Neural cell (in vitro differentiated cells): ENCODE measurements at regions not wholly inside any gene's neighbourhood (a gene's known extent, or its start where the extent isn't known, plus 50 kb on each side); places are given as distances from the start of the nearest gene placed in this dataset.

Source experiments
- H2AFZ ChIP-seq: fragments of 200-600, 300-800 bp; sonication (generic), shearing (Covaris generic); 2 replicates; pipeline ENCODE4 v1.6.0; 2014; ENCODE audit warnings: low read depth, mild to moderate bottlenecking, antibody characterized with exemption, low read length, moderate library complexity
- H3F3A ChIP-seq: fragments of 200-600 bp; shearing (Covaris generic); 2 replicates; pipeline ENCODE4 v1.6.1; 2016; ENCODE audit warnings: mild to moderate bottlenecking, moderate library complexity, mixed read lengths, antibody characterized with exemption, low read length; ENCODE audit not compliant: insufficient read depth, poor library complexity, severe bottlenecking
- H3K27ac ChIP-seq: fragments of 200-600, 300-800 bp; sonication (generic), shearing (Covaris generic); 2 replicates; pipeline ENCODE4 v1.5.1; 2014; ENCODE audit warnings: mild to moderate bottlenecking, low read length, moderate library complexity
- H3K27me3 ChIP-seq: fragments of 300-800, 200-600 bp; sonication (generic), shearing (Covaris generic); 2 replicates; pipeline ENCODE4 v1.6.0; 2014; ENCODE audit warnings: mild to moderate bottlenecking, low read depth, low read length, moderate library complexity; ENCODE audit not compliant: insufficient read depth
- H3K36me3 ChIP-seq: fragments of 300-800, 200-600 bp; sonication (generic), shearing (Covaris generic); 2 replicates; pipeline ENCODE4 v1.5.1; 2014; ENCODE audit warnings: mild to moderate bottlenecking, antibody characterized with exemption, low read length, moderate library complexity; ENCODE audit not compliant: insufficient read depth
- H3K4me2 ChIP-seq: fragments of 300-800, 200-600 bp; sonication (generic), shearing (Covaris generic); 2 replicates; pipeline ENCODE4 v1.6.0; 2014; ENCODE audit warnings: mild to moderate bottlenecking, low read length
- H3K4me3 ChIP-seq: fragments of 300-800, 200-600 bp; sonication (generic), shearing (Covaris generic); 2 replicates; pipeline ENCODE4 v1.5.1; 2014; ENCODE audit warnings: mild to moderate bottlenecking, low read length, moderate library complexity
- H3K79me2 ChIP-seq: fragments of 200-600 bp; shearing (Covaris generic); replicated peaks from 2 replicates; pipeline ENCODE4 v1.6.0; 2014; ENCODE audit warnings: mild to moderate bottlenecking, low read length, moderate library complexity; ENCODE audit not compliant: insufficient read depth
- H3K9ac ChIP-seq: fragments of 300-800, 200-600 bp; sonication (generic), shearing (Covaris generic); 2 replicates; pipeline ENCODE4 v1.6.1; 2016; ENCODE audit warnings: mild to moderate bottlenecking, low read length, mixed read lengths
- H3K9me2 ChIP-seq: fragments of 200-600 bp; shearing (Covaris generic); 2 replicates; pipeline ENCODE4 v1.6.1; 2016; ENCODE audit warnings: mild to moderate bottlenecking, low read length, mixed read lengths; ENCODE audit not compliant: insufficient read depth
- H3K9me3 ChIP-seq: fragments of 200-600, 300-800 bp; sonication (generic), shearing (Covaris generic); 2 replicates; pipeline ENCODE4 v1.6.1; 2016; ENCODE audit warnings: mild to moderate bottlenecking, mixed run types, low read length, moderate library complexity, mixed read lengths
- H4K20me1 ChIP-seq: fragments of 200-600 bp; shearing (Covaris generic); 2 replicates; pipeline ENCODE4 v1.6.1; 2016; ENCODE audit warnings: mild to moderate bottlenecking, mixed run types; ENCODE audit not compliant: insufficient read depth
- EP300 ChIP-seq: fragments of 450-650 bp; conservative IDR thresholded peaks from 2 replicates; pipeline ENCODE4 v1.6.1; 2014; ENCODE audit warnings: antibody characterized with exemption, mild to moderate bottlenecking, moderate library complexity; ENCODE audit not compliant: poor library complexity, severe bottlenecking
- EZH2 ChIP-seq: fragments of 200-600, 300-800 bp; shearing (Covaris generic), sonication (generic); IDR thresholded peaks from 2 replicates; pipeline ENCODE4 v1.6.1; 2014; ENCODE audit warnings: antibody characterized with exemption, low read length, borderline replicate concordance, mild to moderate bottlenecking; ENCODE audit not compliant: insufficient read depth, poor library complexity, severe bottlenecking
- POLR2AphosphoS5 ChIP-seq: IDR thresholded peaks from 2 replicates; pipeline ENCODE4 v1.6.1; 2012
- RAD21 ChIP-seq: fragments of 450-650 bp; conservative IDR thresholded peaks from 2 replicates; pipeline ENCODE4 v1.6.1; 2014; ENCODE audit warnings: antibody characterized with exemption, mild to moderate bottlenecking, moderate library complexity
- SMC3 ChIP-seq: fragments of 450-650 bp; conservative IDR thresholded peaks from 2 replicates; pipeline ENCODE4 v1.6.1; 2014; ENCODE audit warnings: antibody characterized with exemption, mild to moderate bottlenecking, moderate library complexity; ENCODE audit not compliant: poor library complexity
- TAF1 ChIP-seq: IDR thresholded peaks from 2 replicates; pipeline ENCODE4 v1.6.1; 2012; ENCODE audit warnings: low read depth
- TF ChIP-seq, protein P1 (sequence below): fragments of 450-650 bp; IDR thresholded peaks from 2 replicates; pipeline ENCODE4 v1.5.1; 2014; ENCODE audit warnings: antibody characterized with exemption, mild to moderate bottlenecking, moderate library complexity; ENCODE audit not compliant: poor library complexity, severe bottlenecking
- TF ChIP-seq, protein P2 (sequence below): IDR thresholded peaks from 2 replicates; pipeline ENCODE4 v1.6.1; 2012; ENCODE audit warnings: borderline replicate concordance

DNA sequence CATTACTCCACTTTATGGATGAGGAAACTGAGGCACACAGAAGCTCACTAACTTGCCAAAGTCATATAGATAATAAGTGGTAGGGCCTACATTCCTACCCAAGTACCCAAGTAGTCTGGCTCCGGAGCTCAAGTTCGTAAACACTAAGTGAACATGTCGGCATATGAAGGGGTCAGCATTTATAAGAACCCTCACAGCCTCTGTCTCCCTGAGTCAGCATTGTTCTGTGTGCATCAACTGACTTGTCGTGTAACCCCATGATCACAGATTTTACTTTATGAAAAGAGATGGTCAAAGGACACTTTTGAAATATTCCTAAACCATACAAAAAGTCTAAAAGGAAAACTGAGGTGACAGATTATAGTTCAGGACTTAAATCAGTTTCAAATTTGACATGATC, 260.1 kb upstream of the CCDC54 start:
- Histone ChIP-seq H3K79me2 (no peaks in the 10 kb centered on the region), H3K4me2 (no peak overlapping the region), H3K36me3 (no peaks in the 10 kb centered on the region), H3K9ac (no peak overlapping the region), H3K27me3 (no peaks in the 10 kb centered on the region), H3F3A (no peaks in the 10 kb centered on the region), H3K4me3 (no peak overlapping the region), H3K9me3 (no peaks in the 10 kb centered on the region), H3K9me2 (no peaks in the 10 kb centered on the region), H3K27ac (no peak overlapping the region), H4K20me1 (no peaks in the 10 kb centered on the region), H2AFZ (no peak overlapping the region)
- TF ChIP-seq EZH2 (no peak), POLR2AphosphoS5 (no peak), SMC3 (no peak), EP300 (no peak), TAF1 (no peak)
- TF ChIP-seq, protein P1, sequence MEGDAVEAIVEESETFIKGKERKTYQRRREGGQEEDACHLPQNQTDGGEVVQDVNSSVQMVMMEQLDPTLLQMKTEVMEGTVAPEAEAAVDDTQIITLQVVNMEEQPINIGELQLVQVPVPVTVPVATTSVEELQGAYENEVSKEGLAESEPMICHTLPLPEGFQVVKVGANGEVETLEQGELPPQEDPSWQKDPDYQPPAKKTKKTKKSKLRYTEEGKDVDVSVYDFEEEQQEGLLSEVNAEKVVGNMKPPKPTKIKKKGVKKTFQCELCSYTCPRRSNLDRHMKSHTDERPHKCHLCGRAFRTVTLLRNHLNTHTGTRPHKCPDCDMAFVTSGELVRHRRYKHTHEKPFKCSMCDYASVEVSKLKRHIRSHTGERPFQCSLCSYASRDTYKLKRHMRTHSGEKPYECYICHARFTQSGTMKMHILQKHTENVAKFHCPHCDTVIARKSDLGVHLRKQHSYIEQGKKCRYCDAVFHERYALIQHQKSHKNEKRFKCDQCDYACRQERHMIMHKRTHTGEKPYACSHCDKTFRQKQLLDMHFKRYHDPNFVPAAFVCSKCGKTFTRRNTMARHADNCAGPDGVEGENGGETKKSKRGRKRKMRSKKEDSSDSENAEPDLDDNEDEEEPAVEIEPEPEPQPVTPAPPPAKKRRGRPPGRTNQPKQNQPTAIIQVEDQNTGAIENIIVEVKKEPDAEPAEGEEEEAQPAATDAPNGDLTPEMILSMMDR, result no peak
- TF ChIP-seq, protein P2, sequence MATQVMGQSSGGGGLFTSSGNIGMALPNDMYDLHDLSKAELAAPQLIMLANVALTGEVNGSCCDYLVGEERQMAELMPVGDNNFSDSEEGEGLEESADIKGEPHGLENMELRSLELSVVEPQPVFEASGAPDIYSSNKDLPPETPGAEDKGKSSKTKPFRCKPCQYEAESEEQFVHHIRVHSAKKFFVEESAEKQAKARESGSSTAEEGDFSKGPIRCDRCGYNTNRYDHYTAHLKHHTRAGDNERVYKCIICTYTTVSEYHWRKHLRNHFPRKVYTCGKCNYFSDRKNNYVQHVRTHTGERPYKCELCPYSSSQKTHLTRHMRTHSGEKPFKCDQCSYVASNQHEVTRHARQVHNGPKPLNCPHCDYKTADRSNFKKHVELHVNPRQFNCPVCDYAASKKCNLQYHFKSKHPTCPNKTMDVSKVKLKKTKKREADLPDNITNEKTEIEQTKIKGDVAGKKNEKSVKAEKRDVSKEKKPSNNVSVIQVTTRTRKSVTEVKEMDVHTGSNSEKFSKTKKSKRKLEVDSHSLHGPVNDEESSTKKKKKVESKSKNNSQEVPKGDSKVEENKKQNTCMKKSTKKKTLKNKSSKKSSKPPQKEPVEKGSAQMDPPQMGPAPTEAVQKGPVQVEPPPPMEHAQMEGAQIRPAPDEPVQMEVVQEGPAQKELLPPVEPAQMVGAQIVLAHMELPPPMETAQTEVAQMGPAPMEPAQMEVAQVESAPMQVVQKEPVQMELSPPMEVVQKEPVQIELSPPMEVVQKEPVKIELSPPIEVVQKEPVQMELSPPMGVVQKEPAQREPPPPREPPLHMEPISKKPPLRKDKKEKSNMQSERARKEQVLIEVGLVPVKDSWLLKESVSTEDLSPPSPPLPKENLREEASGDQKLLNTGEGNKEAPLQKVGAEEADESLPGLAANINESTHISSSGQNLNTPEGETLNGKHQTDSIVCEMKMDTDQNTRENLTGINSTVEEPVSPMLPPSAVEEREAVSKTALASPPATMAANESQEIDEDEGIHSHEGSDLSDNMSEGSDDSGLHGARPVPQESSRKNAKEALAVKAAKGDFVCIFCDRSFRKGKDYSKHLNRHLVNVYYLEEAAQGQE, result no peak

DNA sequence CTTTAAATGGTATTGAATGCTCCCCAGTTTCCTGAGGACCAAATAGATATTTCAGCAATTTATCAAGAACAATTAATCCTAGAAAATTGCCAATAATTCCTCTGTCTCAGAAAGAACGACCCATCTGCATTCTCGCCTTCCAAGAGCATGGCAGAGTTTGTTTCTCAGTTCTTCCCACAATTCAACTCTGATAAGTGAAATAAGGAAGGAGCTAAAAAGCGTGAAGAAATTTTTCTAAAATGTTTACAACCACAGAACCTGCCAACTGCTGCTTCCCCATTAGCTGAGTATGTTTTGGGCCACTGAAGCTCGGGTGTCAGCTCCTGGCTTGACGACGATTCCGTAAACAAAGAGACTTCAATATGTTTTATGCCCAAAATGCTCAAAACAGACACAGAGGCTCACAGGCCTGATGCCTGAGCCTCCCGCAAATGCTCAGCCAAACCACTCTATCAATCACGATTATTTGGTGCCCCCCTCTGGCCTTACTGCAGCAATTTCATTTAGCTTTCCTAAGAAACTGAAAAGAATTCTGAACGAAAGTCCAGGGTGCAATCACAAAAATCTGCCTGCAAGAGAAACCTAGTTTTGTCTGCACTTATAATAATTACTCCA, 259.2 kb upstream of the CCDC54 start:
- H3K4me3 ChIP-seq, result no peak overlapping the region
- no peak overlapping the region for H2AFZ ChIP-seq
- no peaks in the 10 kb centered on the region for H3K27me3 ChIP-seq
- H3K4me2 ChIP-seq, result no peak overlapping the region
- no peaks in the 10 kb centered on the region for H3F3A ChIP-seq
- no peaks in the 10 kb centered on the region for H4K20me1 ChIP-seq
- H3K9me2 ChIP-seq, result no peaks in the 10 kb centered on the region
- H3K36me3 ChIP-seq, result no peaks in the 10 kb centered on the region
- TF ChIP-seq TAF1 (no peak), RAD21 (peak; percentile 83), EZH2 (no peak), SMC3 (peak; percentile 73)
- TF ChIP-seq, protein P2, result no peak
- TF ChIP-seq, protein P1, result peak; percentile 79
- no peak overlapping the region for H3K27ac ChIP-seq
- no peak overlapping the region for H3K9ac ChIP-seq
- no peaks in the 10 kb centered on the region for H3K79me2 ChIP-seq
- H3K9me3 ChIP-seq, result no peaks in the 10 kb centered on the region
